ENCODE measurements at regions not wholly inside any gene's neighbourhood (a gene's known extent, or its start where the extent isn't known, plus 50 kb on each side); places are given as distances from the start of the nearest gene placed in this dataset.

DNA sequence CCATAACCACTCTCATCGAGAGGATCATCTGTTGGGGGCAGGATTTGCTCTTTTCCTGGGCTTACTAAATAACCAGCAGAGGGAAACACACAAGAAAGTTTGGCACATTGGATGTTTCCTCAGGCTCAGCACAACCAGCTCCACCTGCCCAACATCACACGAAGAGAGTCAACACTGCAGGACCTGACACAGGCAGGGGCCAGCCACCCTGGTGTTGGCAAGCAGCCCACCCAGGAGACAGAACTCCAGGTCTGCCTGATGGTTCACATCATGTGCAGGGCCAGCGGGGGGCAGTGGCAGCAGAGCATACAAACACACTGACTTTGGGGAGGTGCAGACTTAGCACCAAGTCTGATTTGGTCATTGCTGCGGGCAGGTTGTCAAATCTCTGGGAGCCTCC, 182.3 kb upstream of the GALNT2 start:
- FAIRE-seq, result no peak
- DNase-seq (ENCODE audit: insufficient read length, low spot score), result no peak
- no peak for TF ChIP-seq POLR2A (IDR thresholded peaks at IDR 0.05; ENCODE audit: low read depth, low read length)

DNA sequence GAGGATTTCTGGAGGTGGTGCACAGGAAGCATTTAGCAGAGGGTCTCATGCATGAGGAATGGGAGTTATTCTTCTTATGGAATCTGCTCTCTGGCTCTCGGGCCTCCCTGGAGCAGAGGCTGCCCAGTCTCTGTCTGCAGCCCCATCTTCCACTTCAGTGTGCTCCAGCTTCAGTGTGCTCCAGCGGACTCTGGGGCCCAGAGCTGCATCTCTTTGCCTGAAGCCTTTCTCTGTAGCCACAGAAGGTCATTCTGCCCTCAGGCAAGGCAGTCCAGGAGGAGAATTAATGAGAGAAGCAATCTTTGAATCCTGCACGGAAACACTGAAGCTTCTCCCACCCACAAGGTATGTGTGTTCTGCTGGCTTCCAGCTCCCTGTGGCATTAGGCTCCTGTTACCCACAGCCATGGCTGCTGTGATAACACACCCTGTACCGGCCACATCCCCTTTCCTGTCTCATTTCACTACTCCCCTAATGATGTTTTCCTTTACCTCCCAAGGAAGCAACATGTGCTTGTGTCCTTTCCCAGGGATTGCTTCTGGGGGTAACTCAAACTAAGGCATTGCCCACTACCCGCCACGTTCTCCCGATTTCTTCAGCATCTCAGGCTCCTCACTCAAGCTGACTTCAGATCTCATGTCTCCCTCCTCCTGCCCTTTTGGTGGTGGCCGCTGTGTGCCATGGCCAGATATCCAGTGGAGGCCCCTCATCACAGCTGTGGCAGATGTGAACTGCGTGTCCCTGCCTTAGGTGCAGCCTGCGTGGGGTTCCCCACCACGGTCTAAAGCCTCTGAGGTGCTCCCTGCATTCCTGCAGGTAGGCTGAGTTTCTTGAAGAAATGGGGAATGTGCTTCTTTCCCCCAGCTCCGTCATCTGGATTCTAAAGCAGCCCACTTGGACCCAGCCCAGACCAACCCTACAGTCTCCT, 181.2 kb upstream of the GALNT2 start:
- FAIRE-seq (no peak), DNase-seq (ENCODE audit: insufficient read length, low spot score) (no peak)
- TF ChIP-seq POLR2A (IDR thresholded peaks at IDR 0.05; ENCODE audit: low read depth, low read length), result no peak

DNA sequence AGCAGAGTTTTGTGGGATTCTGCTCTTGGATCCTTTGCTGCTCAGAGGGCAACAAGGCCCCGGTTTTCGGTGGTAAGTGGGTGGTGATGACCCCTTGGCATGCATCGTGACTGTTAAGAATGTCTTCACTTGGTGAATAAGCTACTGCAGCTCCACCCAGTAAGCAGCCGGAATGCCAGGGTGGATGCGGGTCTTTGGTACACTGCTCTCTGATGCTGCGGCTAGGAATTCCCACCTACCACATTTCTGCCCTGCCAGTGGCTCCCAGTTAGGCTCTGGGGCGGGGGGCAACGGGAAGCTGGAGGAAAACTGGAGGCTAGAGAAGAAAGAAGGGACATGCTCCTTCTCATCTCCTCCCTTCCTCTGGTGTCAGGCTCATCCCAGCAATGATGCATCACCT, 180.4 kb upstream of the GALNT2 start:
- DNase-seq (ENCODE audit: insufficient read length, low spot score) (no peak), FAIRE-seq (no peak)
- TF ChIP-seq POLR2A (IDR thresholded peaks at IDR 0.05; ENCODE audit: low read depth, low read length), result no peak

DNA sequence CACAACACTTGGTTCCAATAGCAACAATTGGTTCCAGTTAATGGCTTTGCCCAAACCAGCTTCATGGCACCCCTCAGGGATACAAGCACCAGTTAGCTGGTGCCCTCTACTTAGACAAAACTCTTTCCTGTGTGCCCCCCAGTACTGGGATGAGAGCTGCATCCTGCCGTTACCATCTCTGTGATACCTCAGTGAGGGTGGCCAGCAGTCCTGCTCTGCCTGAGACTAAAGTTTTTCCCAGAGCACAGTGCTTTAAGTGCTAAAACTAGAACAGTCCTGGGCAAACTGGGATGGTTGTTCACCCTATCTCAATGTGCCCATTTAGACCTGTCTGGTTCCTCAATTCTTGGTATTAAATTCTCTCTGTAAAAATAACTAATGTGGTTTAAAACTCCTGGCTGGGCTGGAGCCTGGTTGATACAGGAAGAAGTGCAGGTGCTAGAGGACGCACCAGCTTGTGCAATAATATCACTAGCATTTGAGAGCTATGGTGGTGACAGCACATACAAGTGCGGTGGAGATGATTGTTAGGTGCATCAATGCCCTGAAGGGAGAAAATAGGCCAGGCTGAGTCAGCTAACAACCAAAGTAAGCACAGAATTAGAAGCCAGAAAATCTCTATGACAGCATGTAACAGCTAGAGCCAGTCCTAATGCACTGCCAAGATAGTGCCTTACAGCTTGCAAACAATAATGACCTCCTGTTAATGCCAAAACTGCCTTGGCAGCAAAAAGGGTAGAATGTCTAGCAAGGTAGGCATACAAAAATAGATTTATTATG, 179.8 kb upstream of the GALNT2 start:
- no peak for TF ChIP-seq POLR2A (IDR thresholded peaks at IDR 0.05; ENCODE audit: low read depth, low read length)
- no peak for DNase-seq (ENCODE audit: insufficient read length, low spot score)
- FAIRE-seq, result no peak

DNA sequence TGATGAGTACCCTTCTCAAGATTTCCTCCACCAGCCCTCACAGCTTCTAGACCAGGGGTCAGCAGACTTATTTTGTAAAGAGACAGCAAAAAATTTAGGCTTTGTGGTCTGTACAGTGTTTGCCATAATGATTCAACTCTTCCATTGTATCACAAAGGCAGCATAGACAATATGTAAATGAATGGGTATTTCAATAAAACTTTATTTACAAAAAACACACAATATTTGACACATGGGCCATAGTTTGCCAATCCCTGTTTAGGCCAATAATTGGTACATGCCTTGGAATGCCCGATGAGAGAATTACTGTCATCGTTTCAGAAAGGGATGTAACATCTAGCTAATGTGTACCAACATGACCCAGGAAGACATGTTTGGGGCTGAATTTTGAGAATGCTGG, 178.9 kb upstream of the GALNT2 start:
- FAIRE-seq (no peak), DNase-seq (ENCODE audit: insufficient read length, low spot score) (no peak)
- TF ChIP-seq POLR2A (IDR thresholded peaks at IDR 0.05; ENCODE audit: low read depth, low read length), result no peak

DNA sequence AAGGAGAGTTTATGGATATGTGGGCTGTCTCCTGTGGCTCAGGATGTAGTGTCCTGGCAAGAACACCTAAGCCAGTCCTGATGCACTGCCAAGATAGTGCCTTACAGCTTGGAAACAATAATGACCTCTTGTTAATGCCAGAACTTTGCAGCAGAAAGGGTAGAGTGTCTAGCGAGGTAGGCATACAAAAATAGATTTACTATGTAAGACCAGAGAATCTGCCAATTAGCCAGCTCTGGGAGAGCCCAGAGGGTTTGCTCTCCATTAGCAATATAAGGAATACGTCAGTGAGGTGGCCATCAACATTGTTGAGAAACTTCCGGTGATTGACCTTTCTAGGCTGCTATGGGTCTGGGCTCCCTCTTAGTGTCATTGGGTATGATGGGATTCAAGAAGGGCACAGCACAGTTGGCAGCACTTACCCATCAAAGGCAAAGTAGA, 178.5 kb upstream of the GALNT2 start:
- FAIRE-seq, result no peak
- TF ChIP-seq POLR2A (IDR thresholded peaks at IDR 0.05; ENCODE audit: low read depth, low read length), result no peak
- DNase-seq (ENCODE audit: insufficient read length, low spot score), result no peak

DNA sequence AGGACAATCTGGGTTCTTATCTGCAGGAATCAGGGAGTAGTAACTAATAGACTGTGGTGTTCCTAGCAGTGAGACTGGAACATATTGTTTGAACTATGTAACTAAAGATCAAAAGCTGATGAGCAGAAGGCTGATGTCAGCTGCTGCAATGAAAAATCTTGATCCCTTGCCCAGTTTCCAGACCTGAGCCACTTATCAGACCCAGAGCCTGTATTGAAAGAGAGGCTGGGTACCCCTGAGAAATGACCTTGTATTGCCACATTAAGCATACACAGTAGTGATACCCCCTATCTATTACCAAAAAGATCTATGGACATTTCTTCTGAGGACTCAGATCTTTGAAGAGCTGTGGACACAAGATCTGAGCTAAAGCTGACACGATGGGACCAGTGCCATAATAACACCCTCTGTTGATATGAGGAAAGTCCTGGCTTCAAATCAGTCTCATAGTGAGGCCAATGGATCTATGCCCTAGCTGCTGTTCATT, 178.0 kb upstream of the GALNT2 start:
- FAIRE-seq, result no peak
- DNase-seq (ENCODE audit: insufficient read length, low spot score), result no peak
- no peak for TF ChIP-seq POLR2A (IDR thresholded peaks at IDR 0.05; ENCODE audit: low read depth, low read length)

DNA sequence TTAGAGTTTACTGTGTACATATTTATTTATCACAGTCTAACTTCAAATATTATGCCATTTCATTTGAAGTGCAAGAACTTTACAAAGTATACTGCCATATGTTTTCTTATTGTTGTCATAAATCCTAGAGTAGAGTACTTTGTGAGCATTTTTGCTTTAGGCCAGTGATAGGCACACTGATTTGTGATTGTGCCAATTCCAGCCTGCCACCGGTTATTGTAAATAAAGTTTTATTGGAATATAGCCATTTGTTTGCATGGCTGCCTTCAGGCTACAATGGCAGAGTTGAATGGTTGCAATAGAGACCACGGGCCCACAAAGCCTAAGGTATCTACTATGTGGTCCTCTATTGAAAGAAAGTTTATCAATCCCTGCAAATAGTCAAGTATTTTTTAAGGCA, 175.8 kb upstream of the GALNT2 start:
- no peak for DNase-seq (ENCODE audit: insufficient read length, low spot score)
- no peak for FAIRE-seq
- no peak for TF ChIP-seq POLR2A (IDR thresholded peaks at IDR 0.05; ENCODE audit: low read depth, low read length)

DNA sequence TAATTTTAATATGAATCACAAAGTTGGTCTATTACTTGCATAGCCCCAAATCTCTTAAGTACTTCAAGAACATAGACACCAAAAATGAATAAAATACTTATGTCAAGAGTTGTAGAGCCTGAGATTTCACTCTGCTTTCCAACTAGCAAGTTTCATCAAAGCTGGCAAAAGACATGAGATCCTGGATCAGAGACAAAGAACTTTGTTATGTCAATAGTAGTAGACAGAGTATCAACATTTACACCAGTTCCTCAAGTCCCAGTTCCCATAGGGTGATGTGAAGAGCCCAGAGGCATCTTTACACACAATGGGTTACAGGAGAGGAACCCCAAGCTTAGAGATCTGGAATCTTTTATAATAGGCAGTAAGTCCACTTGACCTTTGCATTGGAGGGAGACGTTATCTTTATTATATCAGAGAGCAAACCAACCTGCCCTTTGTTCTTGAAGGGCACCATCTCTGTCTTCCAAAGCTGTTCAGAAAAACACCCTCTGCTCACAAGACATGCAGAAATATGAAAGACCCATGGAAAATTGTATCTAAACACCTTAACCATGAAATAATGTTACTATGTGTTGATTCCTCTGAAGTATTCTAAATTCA, 174.4 kb upstream of the GALNT2 start:
- no peak for FAIRE-seq
- DNase-seq (ENCODE audit: insufficient read length, low spot score), result no peak
- TF ChIP-seq POLR2A (IDR thresholded peaks at IDR 0.05; ENCODE audit: low read depth, low read length), result no peak

DNA sequence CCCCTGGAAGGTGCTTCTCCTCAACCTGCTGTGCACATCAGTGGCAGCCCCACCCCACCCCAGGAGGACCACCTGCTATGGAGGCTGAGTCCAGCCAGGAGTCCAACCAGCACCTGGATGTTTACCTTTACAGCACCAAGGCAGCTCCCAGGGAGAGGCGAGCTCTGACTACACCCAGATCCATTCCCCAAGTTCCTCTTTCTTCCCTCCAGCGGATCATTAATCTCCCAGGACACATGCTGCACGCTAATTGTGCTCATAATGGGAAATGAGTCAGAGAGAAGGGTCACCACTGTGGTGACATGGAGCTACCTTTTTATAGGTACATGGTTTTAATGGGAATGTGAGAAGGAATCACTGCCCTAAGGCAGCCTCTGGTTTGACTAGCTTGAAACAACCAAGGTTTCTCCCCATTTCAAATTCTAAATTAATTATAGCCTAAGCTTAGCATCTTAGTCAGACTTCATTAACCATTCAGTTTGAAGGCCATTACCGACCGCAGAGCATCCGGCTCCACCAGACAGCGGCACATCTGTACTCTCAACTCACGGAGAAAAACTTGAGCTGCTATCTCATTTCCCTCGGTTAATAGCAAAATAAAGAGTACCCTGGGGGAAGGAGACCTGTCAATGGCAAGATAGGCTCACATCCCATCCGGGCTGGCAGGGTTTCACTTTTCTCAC, 173.1 kb upstream of the GALNT2 start:
- FAIRE-seq, result no peak
- TF ChIP-seq POLR2A (IDR thresholded peaks at IDR 0.05; ENCODE audit: low read depth, low read length), result no peak
- no peak for DNase-seq (ENCODE audit: insufficient read length, low spot score)

DNA sequence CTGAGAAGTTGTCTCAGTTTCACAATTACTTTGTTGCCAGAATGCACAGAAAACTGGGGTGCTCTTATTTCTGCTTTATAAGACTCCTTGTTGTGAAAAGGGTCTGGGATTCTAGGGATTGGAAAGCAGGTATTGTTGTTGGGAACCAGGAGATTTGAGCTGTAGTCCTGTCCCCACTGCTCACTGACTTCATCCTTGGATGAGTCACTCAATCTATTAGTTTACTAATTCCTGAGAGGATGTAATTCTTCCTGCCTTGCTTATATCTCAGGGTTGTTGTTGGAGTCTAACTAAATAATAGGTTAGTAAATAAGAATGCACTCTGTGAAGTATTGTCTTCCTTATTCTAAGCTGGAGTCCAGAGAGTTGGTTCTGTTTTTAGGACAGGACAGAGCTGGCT, 172.5 kb upstream of the GALNT2 start:
- DNase-seq (ENCODE audit: insufficient read length, low spot score) (no peak), FAIRE-seq (no peak)
- TF ChIP-seq POLR2A (IDR thresholded peaks at IDR 0.05; ENCODE audit: low read depth, low read length), result no peak

DNA sequence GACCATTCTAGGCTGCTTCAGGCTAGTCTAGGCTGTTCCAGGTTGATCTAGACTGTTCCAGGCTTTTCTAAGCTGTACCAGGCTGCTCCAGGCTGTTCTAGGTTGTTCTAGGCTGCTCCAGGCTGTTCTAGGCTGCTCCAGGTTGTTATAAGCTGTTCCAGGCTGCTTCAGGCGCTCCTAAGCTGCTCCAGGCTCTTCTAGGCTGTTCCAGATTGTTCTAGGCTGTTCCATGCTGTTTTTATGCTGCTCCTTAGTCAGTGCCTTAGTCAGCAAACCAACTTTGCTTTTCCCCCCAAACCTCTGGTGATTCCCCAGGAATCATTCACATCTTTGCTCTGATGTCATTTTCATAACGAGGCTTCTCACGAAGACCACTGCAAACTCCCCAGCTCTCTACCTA, 171.4 kb upstream of the GALNT2 start:
- no peak for FAIRE-seq
- no peak for DNase-seq (ENCODE audit: insufficient read length, low spot score)
- no peak for TF ChIP-seq POLR2A (IDR thresholded peaks at IDR 0.05; ENCODE audit: low read depth, low read length)

DNA sequence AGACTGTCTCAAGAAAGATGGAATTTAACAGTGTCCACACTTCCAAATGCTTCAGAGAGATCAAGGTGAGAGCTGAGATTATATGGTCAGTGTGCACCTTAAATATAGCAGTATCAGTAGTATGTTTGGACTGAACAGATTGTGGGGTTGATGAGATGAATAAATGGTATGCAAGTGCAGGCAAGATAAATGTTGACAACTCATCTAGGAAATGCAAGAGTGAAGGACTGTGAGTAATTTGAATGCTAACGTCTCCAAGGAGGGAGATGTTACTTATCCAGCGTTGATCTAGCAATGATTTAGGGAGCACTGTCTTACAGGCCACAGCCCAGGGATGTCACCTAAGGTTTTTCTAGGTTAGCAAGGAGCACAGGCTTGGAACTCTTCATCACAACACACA, 170.7 kb upstream of the GALNT2 start:
- no peak for DNase-seq (ENCODE audit: insufficient read length, low spot score)
- no peak for FAIRE-seq
- no peak for TF ChIP-seq POLR2A (IDR thresholded peaks at IDR 0.05; ENCODE audit: low read depth, low read length)

DNA sequence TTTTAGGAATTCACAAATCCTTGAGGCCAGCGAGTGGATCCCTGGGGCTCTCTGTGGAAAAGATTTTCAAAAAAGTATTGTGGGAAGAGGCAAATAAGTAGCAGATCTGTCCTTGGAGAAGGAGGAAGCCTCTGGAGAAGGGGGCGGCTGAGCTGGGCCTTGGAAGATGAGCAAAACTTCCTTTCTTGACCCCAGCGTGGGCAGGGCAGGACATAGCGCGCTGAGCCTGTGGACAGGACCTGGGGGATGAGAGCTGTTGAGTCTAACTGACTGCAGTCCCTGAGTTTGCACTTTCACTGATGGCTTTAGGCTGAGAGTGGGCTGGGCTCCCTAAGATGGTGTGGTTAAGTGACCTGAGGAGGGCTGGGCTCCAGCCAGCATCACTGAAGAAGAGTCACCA, 170.2 kb upstream of the GALNT2 start:
- no peak for TF ChIP-seq POLR2A (IDR thresholded peaks at IDR 0.05; ENCODE audit: low read depth, low read length)
- no peak for FAIRE-seq
- no peak for DNase-seq (ENCODE audit: insufficient read length, low spot score)

Measured in H54 (cell line).